OCI-LY3 (cell line): ENCODE measurements at regions not wholly inside any gene's neighbourhood (a gene's known extent, or its start where the extent isn't known, plus 50 kb on each side); places are given as distances from the start of the nearest gene placed in this dataset.

ENCODE experiments used
- H2AFZ ChIP-seq: fragments of 200-600, 300-600 bp; shearing (Covaris generic); 2 replicates; pipeline ENCODE4 v1.6.0; 2014; ENCODE audit warnings: antibody characterized with exemption, low read depth, low read length
- H3K27ac ChIP-seq: fragments of 200-600, 300-600 bp; sonication (generic); 2 replicates; pipeline ENCODE4 v1.5.1; 2014; ENCODE audit warnings: mild to moderate bottlenecking, low read length, moderate library complexity, mixed read lengths
- H3K27me3 ChIP-seq: fragments of 200-600, 300-600 bp; sonication (generic); 2 replicates; pipeline ENCODE4 v1.6.1; 2014; ENCODE audit warnings: low read depth, low read length, mixed read lengths
- H3K36me3 ChIP-seq: fragments of 200-600, 300-600 bp; sonication (generic); replicated peaks from 2 replicates; pipeline ENCODE3; 2014; ENCODE audit warnings: low read depth, low read length, mixed read lengths
- H3K4me1 ChIP-seq: fragments of 300-600, 200-600 bp; sonication (generic); 2 replicates; pipeline ENCODE4 v1.6.1; 2014; ENCODE audit warnings: low read length, mixed read lengths
- H3K4me2 ChIP-seq: fragments of 200-600, 300-600 bp; sonication (generic); 2 replicates; pipeline ENCODE4 v1.6.1; 2014; ENCODE audit warnings: low read length, mixed read lengths
- H3K4me3 ChIP-seq: fragments of 300-600, 200-600 bp; sonication (generic); 2 replicates; pipeline ENCODE4 v1.5.1; 2014; ENCODE audit warnings: antibody characterized with exemption, mild to moderate bottlenecking, low read length, moderate library complexity
- H3K79me2 ChIP-seq: fragments of 300-600, 200-600 bp; shearing (Covaris generic); 2 replicates; pipeline ENCODE4 v1.6.1; 2014; ENCODE audit warnings: mild to moderate bottlenecking, low read length, mixed read lengths
- H3K9ac ChIP-seq: fragments of 300-600, 200-600 bp; shearing (Covaris generic); 2 replicates; pipeline ENCODE4 v1.6.0; 2014; ENCODE audit warnings: mild to moderate bottlenecking, low read length, moderate library complexity
- H3K9me3 ChIP-seq: fragments of 200-600, 300-600 bp; shearing (Covaris generic); 2 replicates; pipeline ENCODE4 v1.6.1; 2014; ENCODE audit warnings: low read length, mixed read lengths; ENCODE audit not compliant: insufficient read depth
- H4K20me1 ChIP-seq: fragments of 200-600, 300-600 bp; sonication (generic); 2 replicates; pipeline ENCODE4 v1.6.1; 2016; ENCODE audit warnings: low read length, mixed read lengths; ENCODE audit not compliant: insufficient read depth
- EZH2phosphoT487 ChIP-seq: fragments of 200-600 bp; shearing (Covaris generic); IDR thresholded peaks from 2 replicates; pipeline ENCODE4 v1.6.1; 2018; ENCODE audit warnings: antibody characterized with exemption, mixed run types, low read depth
- TF ChIP-seq, protein P1 (sequence below): fragments of 200-600, 300-600 bp; sonication (generic); IDR thresholded peaks from 2 replicates; pipeline ENCODE4 v1.5.1; 2014; ENCODE audit warnings: antibody characterized with exemption, low read length, low read depth

GRCh38 chr1:19547814-19548213 lies 62.5 kb upstream of the CAPZB start:
- Histone ChIP-seq H4K20me1 (no peaks in the 10 kb centered on the region), H3K4me1 (no peaks in the 10 kb centered on the region), H3K79me2 (no peaks in the 10 kb centered on the region), H3K4me3 (no peak overlapping the region), H3K36me3 (no peaks in the 10 kb centered on the region), H2AFZ (no peak overlapping the region), H3K27me3 (no peaks in the 10 kb centered on the region), H3K9ac (no peak overlapping the region), H3K9me3 (no peaks in the 10 kb centered on the region), H3K27ac (no peak overlapping the region), H3K4me2 (no peak overlapping the region)
- TF ChIP-seq, protein P1, sequence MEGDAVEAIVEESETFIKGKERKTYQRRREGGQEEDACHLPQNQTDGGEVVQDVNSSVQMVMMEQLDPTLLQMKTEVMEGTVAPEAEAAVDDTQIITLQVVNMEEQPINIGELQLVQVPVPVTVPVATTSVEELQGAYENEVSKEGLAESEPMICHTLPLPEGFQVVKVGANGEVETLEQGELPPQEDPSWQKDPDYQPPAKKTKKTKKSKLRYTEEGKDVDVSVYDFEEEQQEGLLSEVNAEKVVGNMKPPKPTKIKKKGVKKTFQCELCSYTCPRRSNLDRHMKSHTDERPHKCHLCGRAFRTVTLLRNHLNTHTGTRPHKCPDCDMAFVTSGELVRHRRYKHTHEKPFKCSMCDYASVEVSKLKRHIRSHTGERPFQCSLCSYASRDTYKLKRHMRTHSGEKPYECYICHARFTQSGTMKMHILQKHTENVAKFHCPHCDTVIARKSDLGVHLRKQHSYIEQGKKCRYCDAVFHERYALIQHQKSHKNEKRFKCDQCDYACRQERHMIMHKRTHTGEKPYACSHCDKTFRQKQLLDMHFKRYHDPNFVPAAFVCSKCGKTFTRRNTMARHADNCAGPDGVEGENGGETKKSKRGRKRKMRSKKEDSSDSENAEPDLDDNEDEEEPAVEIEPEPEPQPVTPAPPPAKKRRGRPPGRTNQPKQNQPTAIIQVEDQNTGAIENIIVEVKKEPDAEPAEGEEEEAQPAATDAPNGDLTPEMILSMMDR, result no peak
- TF ChIP-seq EZH2phosphoT487, result no peak

- H4K20me1 ChIP-seq, result no peaks in the 10 kb centered on the region
- H2AFZ ChIP-seq, result no peak overlapping the region
- H3K27me3 ChIP-seq, result no peaks in the 10 kb centered on the region
- H3K4me2 ChIP-seq, result no peak overlapping the region
- H3K9ac ChIP-seq, result no peak overlapping the region
- no peaks in the 10 kb centered on the region for H3K9me3 ChIP-seq
- no peak overlapping the region for H3K4me3 ChIP-seq
- no peaks in the 10 kb centered on the region for H3K36me3 ChIP-seq
- no peaks in the 10 kb centered on the region for H3K4me1 ChIP-seq
- H3K79me2 ChIP-seq, result no peaks in the 10 kb centered on the region
- H3K27ac ChIP-seq, result no peak overlapping the region
- no peak for TF ChIP-seq EZH2phosphoT487
- TF ChIP-seq, protein P1, result no peak
These were observed 51.2 kb upstream of the CAPZB start for GRCh38 chr1:19536519-19536918.

GRCh38 chr1:19535214-19535613 lies 49.9 kb upstream of the CAPZB start:
- H3K27ac ChIP-seq, result no peak overlapping the region
- no peaks in the 10 kb centered on the region for H4K20me1 ChIP-seq
- no peaks in the 10 kb centered on the region for H3K36me3 ChIP-seq
- H3K4me3 ChIP-seq, result no peak overlapping the region
- TF ChIP-seq, protein P1, result no peak
- no peak for TF ChIP-seq EZH2phosphoT487
- no peak overlapping the region for H3K4me2 ChIP-seq
- H3K9ac ChIP-seq, result no peak overlapping the region
- no peaks in the 10 kb centered on the region for H3K4me1 ChIP-seq
- no peaks in the 10 kb centered on the region for H3K27me3 ChIP-seq
- H3K9me3 ChIP-seq, result no peaks in the 10 kb centered on the region
- H2AFZ ChIP-seq, result no peak overlapping the region
- H3K79me2 ChIP-seq, result no peaks in the 10 kb centered on the region
